ES-I3 (cell line): ENCODE measurements at regions not wholly inside any gene's neighbourhood (a gene's known extent, or its start where the extent isn't known, plus 50 kb on each side); places are given as distances from the start of the nearest gene placed in this dataset.

Source experiments
- H3K36me3 ChIP-seq: 2 replicates; pipeline ENCODE4 v1.6.1; 2013; ENCODE audit warnings: mild to moderate bottlenecking, low read length, control low read depth, moderate library complexity; ENCODE audit not compliant: insufficient read depth
- H3K4me1 ChIP-seq: 2 replicates; pipeline ENCODE4 v1.6.1; 2013; ENCODE audit warnings: mild to moderate bottlenecking, control low read depth, low read length; ENCODE audit not compliant: insufficient read depth
- H3K9ac ChIP-seq: 2 replicates; pipeline ENCODE4 v1.6.1; 2013; ENCODE audit warnings: low read depth, mild to moderate bottlenecking, low read length, moderate library complexity
- H3K9me3 ChIP-seq: 2 replicates; pipeline ENCODE4 v1.6.1; 2013; ENCODE audit warnings: mild to moderate bottlenecking, low read length, moderate library complexity; ENCODE audit not compliant: control insufficient read depth, insufficient read depth

- H3K9me3 ChIP-seq = no peaks in the 10 kb centered on the region
- H3K4me1 ChIP-seq = peaks cover 11% of the 10 kb centered on the region; the same call in 1 of the 2 replicates
- no peak overlapping the region for H3K9ac ChIP-seq
- H3K36me3 ChIP-seq = no peaks in the 10 kb centered on the region
These were observed 133.8 kb upstream of the PTPN1 start for GRCh38 chr20:50376179-50376887.

- Histone ChIP-seq H3K9ac (no peak overlapping the region), H3K4me1 (peaks cover 10% of the 10 kb centered on the region; the same call in 1 of the 2 replicates), H3K9me3 (no peaks in the 10 kb centered on the region), H3K36me3 (no peaks in the 10 kb centered on the region)
These were observed 133.2 kb upstream of the PTPN1 start for GRCh38 chr20:50376888-50377459.

DNA sequence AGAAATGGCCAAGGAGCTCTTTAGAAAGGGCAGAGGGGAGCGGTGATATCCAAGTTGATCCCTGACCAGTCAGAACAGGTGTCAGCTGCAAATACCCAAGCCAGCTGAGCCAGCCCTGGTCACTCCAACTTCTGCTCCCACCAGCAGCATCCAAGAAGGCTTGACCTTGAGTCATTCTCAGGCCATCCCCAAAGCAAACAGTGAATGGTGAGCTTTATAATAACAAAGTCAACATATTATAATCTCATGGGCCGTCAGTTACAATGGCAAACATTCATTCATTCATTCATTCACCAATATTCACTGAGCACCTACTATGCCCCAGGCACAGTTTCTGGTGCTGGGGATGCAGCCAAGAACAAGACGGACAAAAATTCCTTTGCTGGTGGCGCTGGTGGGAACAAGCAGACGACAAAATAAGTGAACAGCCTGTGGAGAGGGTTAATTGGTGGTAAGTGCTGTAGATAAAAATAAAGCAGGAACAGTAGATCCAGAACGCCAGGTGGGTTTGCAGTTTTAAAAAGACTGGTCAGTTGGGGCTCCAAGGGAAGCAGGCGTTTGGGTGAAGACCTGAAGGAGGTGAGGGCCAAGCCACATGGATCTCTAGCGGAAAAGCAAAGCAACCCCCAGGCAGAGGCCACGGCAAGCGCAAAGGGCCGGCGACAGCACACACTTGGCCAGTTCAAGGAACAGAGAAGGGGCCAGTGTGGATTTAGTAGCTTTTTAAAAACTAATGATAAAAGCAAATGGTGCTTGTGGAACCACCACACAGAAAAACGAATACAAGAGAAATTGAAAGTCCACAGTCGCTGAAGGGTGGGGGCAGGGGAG, 131.8 kb upstream of the PTPN1 start:
- H3K4me1 ChIP-seq = no peaks in the 10 kb centered on the region

GRCh38 chr20:50379049-50379990, 130.9 kb upstream of the PTPN1 start:
- Histone ChIP-seq H3K9ac (no peak overlapping the region), H3K4me1 (no peaks in the 10 kb centered on the region), H3K9me3 (no peaks in the 10 kb centered on the region), H3K36me3 (no peaks in the 10 kb centered on the region)

More for the DNA sequence above, 131.8 kb upstream of the PTPN1 start:
- Histone ChIP-seq H3K9me3 (no peaks in the 10 kb centered on the region), H3K9ac (no peak overlapping the region), H3K36me3 (no peaks in the 10 kb centered on the region)

GRCh38 chr20:50379991-50380696, 130.0 kb upstream of the PTPN1 start:
- Histone ChIP-seq H3K36me3 (no peaks in the 10 kb centered on the region), H3K4me1 (no peaks in the 10 kb centered on the region), H3K9ac (no peak overlapping the region), H3K9me3 (no peaks in the 10 kb centered on the region)

- Histone ChIP-seq H3K9me3 (no peaks in the 10 kb centered on the region), H3K36me3 (no peaks in the 10 kb centered on the region), H3K4me1 (no peaks in the 10 kb centered on the region), H3K9ac (no peak overlapping the region)
These were observed 129.5 kb upstream of the PTPN1 start for GRCh38 chr20:50380697-50381040.

DNA sequence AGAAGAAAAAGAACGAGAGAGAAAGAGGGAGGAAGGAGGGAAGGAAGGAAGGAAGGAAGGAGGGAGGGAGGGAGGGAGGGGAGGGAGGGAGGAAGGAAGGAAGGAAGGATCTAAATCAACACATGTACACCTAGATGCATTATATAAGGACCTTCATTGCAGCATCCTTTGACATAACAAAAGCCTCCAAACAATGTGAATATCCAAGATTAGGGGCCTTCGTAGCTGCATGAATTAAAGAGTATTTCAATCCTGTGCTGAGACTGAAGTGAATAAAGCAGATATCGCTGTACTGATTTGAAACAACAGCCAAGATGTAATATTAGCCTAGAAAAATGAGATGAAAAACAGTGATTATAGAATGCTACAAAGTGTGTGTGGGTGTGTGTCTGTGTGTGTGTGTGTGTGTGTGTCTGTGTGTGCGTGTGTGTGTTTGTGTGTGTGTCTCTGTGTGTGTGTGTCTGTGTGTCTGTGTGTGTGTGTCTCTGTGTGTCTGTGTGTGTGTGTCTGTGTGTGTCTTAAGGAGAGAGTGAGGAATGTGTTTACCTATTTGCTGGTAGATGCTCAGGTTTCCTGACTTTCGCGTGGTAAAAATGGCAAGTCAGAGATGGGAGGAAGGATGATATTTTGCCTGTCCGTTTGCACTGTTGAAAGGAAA, 129.0 kb upstream of the PTPN1 start:
- Histone ChIP-seq H3K36me3 (no peaks in the 10 kb centered on the region), H3K4me1 (no peaks in the 10 kb centered on the region), H3K9me3 (no peaks in the 10 kb centered on the region), H3K9ac (no peak overlapping the region)

GRCh38 chr20:50381771-50382593, 128.2 kb upstream of the PTPN1 start:
- H3K9me3 ChIP-seq = no peaks in the 10 kb centered on the region
- no peak overlapping the region for H3K9ac ChIP-seq
- H3K36me3 ChIP-seq = no peaks in the 10 kb centered on the region
- H3K4me1 ChIP-seq = no peaks in the 10 kb centered on the region

DNA sequence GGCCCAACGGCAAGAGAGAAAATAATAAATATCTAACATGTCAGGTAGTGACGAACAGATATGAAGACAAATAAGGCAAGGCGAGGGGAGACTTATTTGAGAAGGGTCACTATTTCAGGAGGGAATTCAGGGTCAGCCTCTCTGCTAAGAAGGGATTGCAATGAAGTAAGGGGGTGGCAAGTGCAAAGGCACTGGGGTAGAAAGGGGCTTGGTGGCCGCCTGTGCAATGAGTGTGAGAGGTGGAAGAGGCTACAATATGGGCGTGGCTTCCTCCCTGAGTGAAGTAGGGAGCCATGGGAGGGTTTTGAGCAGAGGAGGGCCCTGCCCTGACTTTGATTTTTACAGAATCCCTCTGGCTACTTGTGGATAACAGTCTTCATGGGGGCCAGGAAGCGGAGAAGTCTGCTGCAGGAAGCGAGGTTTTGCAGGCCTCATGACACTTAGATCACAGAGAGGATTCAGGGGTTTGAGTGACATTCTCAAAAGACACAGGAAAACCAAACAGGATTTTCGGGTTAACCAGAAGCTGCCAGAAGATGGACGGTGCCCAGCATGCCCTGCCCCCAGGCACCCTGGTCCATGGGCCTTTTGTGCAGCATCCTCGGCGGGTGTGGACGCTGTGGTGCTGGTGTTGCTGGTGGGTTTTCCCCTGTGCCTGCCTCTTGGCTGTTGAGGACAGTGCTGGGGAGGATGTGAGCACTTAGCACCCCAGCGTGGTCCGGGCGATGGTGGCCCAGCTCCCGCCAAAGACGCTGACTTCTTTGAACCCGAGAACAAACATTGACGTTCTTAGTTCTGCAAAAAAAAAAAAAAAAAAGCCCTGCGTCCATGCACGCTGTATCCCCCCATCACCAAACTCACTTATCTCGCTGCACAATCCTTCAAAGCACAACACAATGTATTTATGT, 124.2 kb upstream of the PTPN1 start:
- Histone ChIP-seq H3K9ac (no peak overlapping the region), H3K4me1 (no peaks in the 10 kb centered on the region), H3K9me3 (no peaks in the 10 kb centered on the region), H3K36me3 (no peaks in the 10 kb centered on the region)

- H3K9ac ChIP-seq = no peak overlapping the region
- H3K4me1 ChIP-seq = no peaks in the 10 kb centered on the region
- H3K9me3 ChIP-seq = no peaks in the 10 kb centered on the region
These were observed 123.6 kb upstream of the PTPN1 start for GRCh38 chr20:50386641-50386960.

DNA sequence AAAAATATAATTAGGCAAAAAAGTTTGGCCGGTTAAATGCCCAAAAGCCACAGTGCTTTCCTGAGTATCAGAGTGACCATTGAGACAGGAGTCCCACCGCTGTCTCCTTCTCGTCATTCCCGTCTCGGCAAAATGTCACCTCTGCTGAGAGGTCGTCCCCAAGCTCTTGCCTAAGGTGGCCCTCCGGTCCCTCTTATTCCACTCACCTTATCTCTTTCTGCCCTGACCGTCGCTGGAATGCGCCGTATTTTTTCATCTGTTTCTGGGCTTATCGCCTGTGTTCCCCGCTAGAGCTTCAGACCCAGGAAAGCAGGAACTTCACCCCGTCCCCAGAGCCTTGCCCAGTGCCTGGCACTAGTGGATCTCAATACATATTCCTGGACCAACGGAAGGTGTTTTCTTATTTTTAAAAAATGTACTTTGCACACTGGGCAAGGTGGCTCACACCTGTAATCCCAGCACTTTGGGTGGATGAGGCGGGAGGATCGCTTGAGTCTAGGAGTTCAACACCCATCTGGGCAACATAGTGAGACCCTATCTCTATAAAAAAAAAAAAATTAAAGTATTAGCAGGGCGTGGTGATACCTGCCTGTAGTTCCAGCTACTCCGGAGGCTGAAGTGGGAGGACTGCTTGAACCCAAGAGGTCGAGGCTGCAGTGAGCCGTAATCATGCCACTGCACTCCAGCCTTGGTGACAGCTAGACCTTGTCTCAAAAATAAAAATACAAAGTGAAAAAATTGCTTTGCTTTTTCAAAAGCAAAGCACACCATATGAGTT, 122.8 kb upstream of the PTPN1 start:
- H3K36me3 ChIP-seq = no peaks in the 10 kb centered on the region
- no peaks in the 10 kb centered on the region for H3K4me1 ChIP-seq
- no peak overlapping the region for H3K9ac ChIP-seq
- H3K9me3 ChIP-seq = no peaks in the 10 kb centered on the region

More at GRCh38 chr20:50386641-50386960, 123.6 kb upstream of the PTPN1 start:
- H3K36me3 ChIP-seq = no peaks in the 10 kb centered on the region
